CD4-positive, alpha-beta T cell treated with Interleukin-4 for 1 hour (primary cell): ENCODE measurements at regions not wholly inside any gene's neighbourhood (a gene's known extent, or its start where the extent isn't known, plus 50 kb on each side); places are given as distances from the start of the nearest gene placed in this dataset.

Experiments used
- DNase-seq, 2 donors: peaks; one replicate each; pipeline ENCODE4 v3.0.0-alpha.2; 2020 to 2022

- no peak for DNase-seq
Observed at GRCh38 chr17:69954241-69954925, 120.6 kb upstream of the KCNJ16 start.

- DNase-seq: no peak
Observed at GRCh38 chr17:69958063-69958462, 117.0 kb upstream of the KCNJ16 start.

GRCh38 chr17:69959283-69959682, 115.7 kb upstream of the KCNJ16 start:
- no peak for DNase-seq

- no peak for DNase-seq
Observed at GRCh38 chr17:69960755-69961154, 114.3 kb upstream of the KCNJ16 start.

- no peak for DNase-seq
Observed at GRCh38 chr17:69961501-69962145, 113.4 kb upstream of the KCNJ16 start.

GRCh38 chr17:69962436-69962995, 112.5 kb upstream of the KCNJ16 start:
- DNase-seq: no peak

GRCh38 chr17:69967910-69968411, 107.1 kb upstream of the KCNJ16 start:
- DNase-seq: no peak

GRCh38 chr17:69969897-69970296, 105.1 kb upstream of the KCNJ16 start:
- no peak for DNase-seq

GRCh38 chr17:69972251-69972650, 102.8 kb upstream of the KCNJ16 start:
- no peak for DNase-seq

GRCh38 chr17:69975808-69976207, 99.2 kb upstream of the KCNJ16 start:
- no peak for DNase-seq

- no peak for DNase-seq
Observed at GRCh38 chr17:69978056-69978646, 96.9 kb upstream of the KCNJ16 start.

GRCh38 chr17:69981441-69981840, 93.6 kb upstream of the KCNJ16 start:
- no peak for DNase-seq

GRCh38 chr17:69995476-69995875, 79.5 kb upstream of the KCNJ16 start:
- no peak for DNase-seq

- no peak for DNase-seq
Observed at GRCh38 chr17:69997332-69997731, 77.7 kb upstream of the KCNJ16 start.

GRCh38 chr17:69999253-69999652, 75.8 kb upstream of the KCNJ16 start:
- no peak for DNase-seq

- DNase-seq: no peak
Observed at GRCh38 chr17:70006159-70006558, 68.9 kb upstream of the KCNJ16 start.

GRCh38 chr17:70011750-70012149, 63.3 kb upstream of the KCNJ16 start:
- no peak for DNase-seq

- DNase-seq: no peak
Observed at GRCh38 chr17:70013911-70014310, 61.1 kb upstream of the KCNJ16 start.

- DNase-seq: no peak
Observed at GRCh38 chr17:70017112-70017511, 57.9 kb upstream of the KCNJ16 start.

GRCh38 chr17:70017941-70018340, 57.1 kb upstream of the KCNJ16 start:
- DNase-seq: no peak

- no peak for DNase-seq
Observed at GRCh38 chr17:70021726-70022125, 53.3 kb upstream of the KCNJ16 start.

GRCh38 chr17:70022175-70022574, 52.9 kb upstream of the KCNJ16 start:
- no peak for DNase-seq

- no peak for DNase-seq
Observed at GRCh38 chr17:70024253-70024652, 50.8 kb upstream of the KCNJ16 start.
